ENCODE measurements at regions not wholly inside any gene's neighbourhood (a gene's known extent, or its start where the extent isn't known, plus 50 kb on each side); places are given as distances from the start of the nearest gene placed in this dataset.
"Not testable (repeated sequence)": the region's sequence is repeated elsewhere in the genome, so short reads cannot be mapped to it uniquely, and the experiment has no call there.

DNA sequence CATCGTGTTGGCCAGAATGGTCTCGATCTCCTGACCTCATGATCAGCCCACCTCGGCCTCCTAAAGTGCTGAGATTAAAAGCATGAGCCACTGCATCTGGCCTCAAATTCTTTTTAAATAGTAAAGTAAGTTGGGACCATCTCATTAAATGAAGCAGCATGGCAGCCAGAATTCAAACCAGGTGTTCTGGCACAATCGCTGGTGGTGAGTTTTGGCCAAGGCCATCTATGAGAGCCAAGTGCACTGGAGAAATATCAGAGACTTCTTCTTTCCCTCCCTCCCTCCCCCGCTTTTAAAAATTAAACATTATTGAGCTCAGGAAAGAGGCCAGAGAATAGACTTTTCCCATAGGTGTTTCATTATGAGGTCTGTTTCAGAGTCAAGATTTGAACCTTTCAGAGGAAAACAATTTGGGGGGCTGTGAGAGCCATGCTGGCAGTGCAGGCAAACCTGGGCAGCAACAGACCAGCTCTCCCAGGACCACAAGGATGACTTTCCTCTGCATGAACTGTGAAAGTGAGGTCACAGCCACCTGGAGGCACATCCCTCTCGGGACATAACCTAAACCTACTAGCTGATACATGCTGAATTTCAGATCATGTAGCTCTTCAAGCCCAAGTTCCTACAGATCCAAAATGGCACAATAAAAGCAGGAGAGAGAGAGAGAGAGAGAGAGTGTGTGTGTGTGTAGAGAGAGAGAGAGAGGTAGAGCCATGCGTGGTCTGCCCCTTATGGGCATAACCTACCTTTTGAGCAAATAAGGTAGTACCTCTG, 94.6 kb upstream of the DMRT1 start:
- DNase-seq (no peak), ATAC-seq (no peak)
- intact Hi-C loops (cut with micrococcal nuclease) = no loop called here

GRCh38 chr9:747567-747966, 93.9 kb upstream of the DMRT1 start:
- DNase-seq = no peak
- ATAC-seq = no peak
- intact Hi-C loops (cut with micrococcal nuclease) = no loop called here

GRCh38 chr9:748861-749497, 92.5 kb upstream of the DMRT1 start:
- ATAC-seq (no peak), DNase-seq (no peak)
- intact Hi-C loops (cut with micrococcal nuclease) = no loop called here

- intact Hi-C loops (cut with micrococcal nuclease) = no loop called here
- no peak for ATAC-seq
- no peak for DNase-seq
These were observed 91.8 kb upstream of the DMRT1 start for GRCh38 chr9:749716-750115.

- intact Hi-C loops (cut with micrococcal nuclease) = no loop called here
These were observed 91.1 kb upstream of the DMRT1 start for GRCh38 chr9:750249-750967.

DNA sequence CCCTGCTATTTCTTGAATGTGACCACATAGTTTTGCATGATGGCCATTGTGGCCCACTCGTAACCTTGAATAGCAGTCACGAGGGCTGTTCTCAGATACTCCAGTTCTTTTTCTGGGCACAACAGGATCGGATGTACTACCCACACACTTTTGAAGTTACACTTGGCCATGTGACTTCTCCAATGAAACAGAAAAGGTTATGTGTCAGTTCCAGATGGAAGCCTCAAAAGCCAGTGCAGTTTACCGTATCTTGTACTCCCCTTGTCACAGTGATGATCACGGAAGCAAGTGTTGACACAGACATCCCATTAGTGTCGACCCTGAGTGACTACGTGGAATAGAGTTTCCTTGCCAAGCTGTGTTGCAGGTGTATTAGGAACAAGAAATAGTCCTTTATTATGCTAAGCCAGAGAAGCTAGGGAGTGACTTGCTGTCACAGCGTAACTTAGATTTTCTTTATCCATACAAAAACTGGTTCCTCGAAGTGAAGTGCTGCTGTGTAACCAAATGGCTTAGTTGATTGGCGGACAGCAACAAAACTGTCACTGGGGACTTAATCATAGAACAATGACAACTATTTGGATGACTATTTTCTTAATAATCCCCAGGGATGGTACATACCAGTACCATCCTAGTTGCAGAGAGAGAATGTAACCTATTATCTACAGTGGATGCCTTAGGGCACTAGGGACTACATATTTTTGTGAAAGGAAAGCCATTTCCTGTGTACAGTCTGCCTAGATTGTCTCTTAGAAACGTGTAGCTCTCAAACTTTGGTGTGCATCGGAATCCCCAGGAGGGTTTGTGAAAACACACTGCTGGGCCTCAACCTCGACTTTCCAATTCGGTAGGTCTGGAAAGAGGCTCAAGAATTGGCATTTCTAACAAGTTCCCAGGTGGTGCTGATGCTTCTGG, 90.1 kb upstream of the DMRT1 start:
- ATAC-seq (no peak), DNase-seq (no peak)
- intact Hi-C loops (cut with micrococcal nuclease) = no loop called here

More at GRCh38 chr9:750249-750967, 91.1 kb upstream of the DMRT1 start:
- peak; percentile 42 for DNase-seq
- peak; percentile 18 for ATAC-seq

- intact Hi-C loops (cut with micrococcal nuclease) = no loop called here
- ATAC-seq = no peak
- DNase-seq = no peak
These were observed 89.3 kb upstream of the DMRT1 start for GRCh38 chr9:752201-752600.

DNA sequence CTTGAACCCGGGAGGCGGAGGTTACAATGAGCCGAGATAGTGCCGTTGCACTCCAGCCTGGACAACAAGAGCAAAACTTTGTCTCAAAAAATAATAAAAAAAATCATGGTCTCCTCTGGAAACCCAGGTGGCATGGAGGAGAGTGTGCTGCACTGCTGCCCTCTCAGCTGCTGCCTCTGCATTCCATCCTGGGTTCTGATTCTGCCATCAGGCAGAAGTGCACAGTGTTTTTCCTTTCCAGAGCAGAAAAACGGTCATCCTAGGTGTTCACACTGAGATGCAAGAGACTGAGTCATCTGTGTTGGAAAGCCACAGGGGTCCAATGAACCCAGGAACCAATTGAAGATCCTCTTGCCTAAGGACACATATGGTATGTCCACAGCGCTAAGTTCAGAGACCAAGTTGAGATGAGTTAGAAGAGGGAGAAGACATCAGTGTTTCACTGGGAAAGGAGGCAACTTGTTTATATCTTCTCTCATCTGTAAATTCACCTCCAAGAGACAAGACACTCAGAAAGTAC, 88.8 kb upstream of the DMRT1 start:
- DNase-seq = no peak
- ATAC-seq = no peak
- intact Hi-C loops (cut with micrococcal nuclease) = no loop called here

- DNase-seq; intact Hi-C loops (cut with micrococcal nuclease); ATAC-seq: not testable (repeated sequence)
These were observed 87.8 kb upstream of the DMRT1 start for GRCh38 chr9:753734-754133.

- intact Hi-C loops (cut with micrococcal nuclease) = no loop called here
- ATAC-seq = no peak
- DNase-seq = no peak
These were observed 87.2 kb upstream of the DMRT1 start for GRCh38 chr9:754150-754931.

- ATAC-seq (peak; percentile 14), DNase-seq (no peak)
- intact Hi-C loops (cut with micrococcal nuclease) = no loop called here
These were observed 85.8 kb upstream of the DMRT1 start for GRCh38 chr9:755454-756381.

- DNase-seq = no peak
- intact Hi-C loops (cut with micrococcal nuclease) = no loop called here
These were observed 84.1 kb upstream of the DMRT1 start for GRCh38 chr9:757246-757881.

DNA sequence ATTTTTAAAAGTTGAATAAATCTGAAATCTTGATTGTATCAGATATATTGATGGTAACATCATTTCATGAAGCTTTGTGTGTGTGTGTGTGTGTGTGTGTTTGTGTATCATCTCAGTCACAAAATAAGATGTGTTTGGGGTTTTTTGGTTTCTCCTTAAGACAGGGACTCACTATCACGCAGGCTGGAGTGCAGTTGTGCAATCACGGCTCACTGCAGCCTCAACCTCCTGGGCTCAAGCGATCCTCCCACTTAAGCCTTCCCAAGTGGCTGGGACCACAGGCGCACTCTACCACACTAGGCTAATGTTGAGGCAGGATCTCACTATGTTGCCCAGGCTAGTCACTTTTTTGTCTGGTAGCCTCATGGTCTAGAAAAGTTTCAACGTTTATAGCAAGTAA, 83.4 kb upstream of the DMRT1 start:
- intact Hi-C loops (cut with micrococcal nuclease) = no loop called here

More at GRCh38 chr9:757246-757881, 84.1 kb upstream of the DMRT1 start:
- peak; percentile 68 for ATAC-seq

DNA sequence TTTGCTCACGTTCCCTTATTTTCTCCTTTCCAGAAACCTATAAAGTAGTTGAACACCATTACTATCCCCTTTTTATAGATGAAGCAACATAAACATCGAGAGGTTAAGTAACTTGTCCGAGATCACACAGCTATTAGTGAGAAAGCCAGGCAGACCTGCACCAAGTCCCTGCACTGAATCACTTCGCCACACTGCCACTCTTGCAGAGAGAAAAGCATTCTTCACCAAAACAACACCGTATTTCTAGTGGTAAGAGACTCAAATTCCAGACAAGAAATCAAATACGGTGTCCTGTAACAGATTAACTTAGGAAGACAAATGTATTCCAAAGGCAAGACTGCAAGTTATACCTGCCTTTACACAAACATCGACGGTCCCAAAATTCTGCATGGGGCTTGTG, 82.0 kb upstream of the DMRT1 start:
- DNase-seq = no peak
- intact Hi-C loops (cut with micrococcal nuclease) = no loop called here
- ATAC-seq = no peak

More for the DNA sequence above, 83.4 kb upstream of the DMRT1 start:
- no peak for DNase-seq
- ATAC-seq = no peak

DNA sequence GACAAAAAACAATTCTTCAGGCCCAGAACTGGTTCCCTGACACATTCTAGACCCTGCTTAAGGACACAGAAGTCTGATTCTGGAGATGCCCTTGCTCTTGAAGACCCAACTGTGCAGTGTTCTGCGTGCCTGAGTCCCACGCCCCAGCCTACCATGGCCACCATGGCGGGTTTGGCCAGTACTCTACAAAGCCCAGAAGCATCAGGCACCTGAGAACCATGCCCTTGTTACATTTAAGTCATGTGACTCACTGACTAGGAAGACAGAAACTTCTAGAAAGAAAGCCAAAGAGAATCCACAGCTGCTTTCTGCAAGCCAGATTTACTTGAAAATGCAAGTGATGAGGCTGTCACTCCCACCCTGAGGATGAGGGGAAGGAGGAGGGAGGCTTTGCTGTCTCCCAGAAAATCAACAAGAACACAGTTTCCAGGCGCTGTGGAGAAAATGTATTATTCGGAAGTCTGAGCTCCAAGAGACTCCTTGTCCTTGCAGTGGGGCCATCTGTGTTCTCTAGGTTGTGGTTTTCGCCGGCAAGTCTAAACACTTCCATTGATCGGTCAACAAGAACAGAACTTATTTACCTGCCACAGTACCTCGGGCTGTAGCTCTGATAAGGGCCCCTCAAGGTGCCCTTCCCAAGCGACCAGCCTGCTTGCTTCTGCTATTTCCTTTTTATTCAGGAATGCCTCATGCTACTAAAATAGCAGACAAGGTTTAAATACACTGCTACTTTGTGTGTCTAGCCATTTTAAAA, 81.3 kb upstream of the DMRT1 start:
- no peak for DNase-seq
- no peak for ATAC-seq
- intact Hi-C loops (cut with micrococcal nuclease) = loop anchor here (5.0 kb wide), 1 partner anchor 148 kb away; no protein-coding TSS in a partner anchor

All from left ventricle myocardium superior (tissue), 1 donor.